Muscle layer of colon (tissue), 2 donors: ENCODE measurements at regions not wholly inside any gene's neighbourhood (a gene's known extent, or its start where the extent isn't known, plus 50 kb on each side); places are given as distances from the start of the nearest gene placed in this dataset.

Source experiments
- H3K27ac ChIP-seq: one replicate; pipeline ENCODE4 v1.7.0; 2013; ENCODE audit warnings: low read depth, mild to moderate bottlenecking, low read length, moderate library complexity
- H3K27me3 ChIP-seq, 2 donors: one replicate each; pipeline ENCODE4 v1.7.0; 2013; ENCODE audit warnings: low read length in 2 of 2, mild to moderate bottlenecking in 2 of 2; ENCODE audit not compliant: insufficient read depth in 2 of 2, control insufficient read depth in 1 of 2
- H3K36me3 ChIP-seq: one replicate; pipeline ENCODE4 v1.7.0; 2013; ENCODE audit warnings: mild to moderate bottlenecking, low read length; ENCODE audit not compliant: insufficient read depth
- H3K4me1 ChIP-seq: one replicate; pipeline ENCODE4 v1.7.0; 2013; ENCODE audit warnings: mild to moderate bottlenecking, low read length; ENCODE audit not compliant: insufficient read depth
- H3K4me3 ChIP-seq, 2 donors: one replicate each; pipeline ENCODE4 v1.7.0; 2013; ENCODE audit warnings: low read length in 2 of 2, low read depth in 1 of 2, mild to moderate bottlenecking in 1 of 2, moderate library complexity in 1 of 2
- H3K9ac ChIP-seq: one replicate; pipeline ENCODE4 v1.7.0; 2013; ENCODE audit warnings: low read length
- H3K9me3 ChIP-seq: one replicate; pipeline ENCODE4 v1.7.0; 2013; ENCODE audit warnings: mild to moderate bottlenecking, low read length
- donor health status: abdominal sarcoma.
- donor health status: Adenocarcinoma of cecum.

GRCh38 chr11:131122448-131122847 is 206.2 kb upstream of the SNX19 start:
- H3K9ac ChIP-seq: no peak overlapping the region
- no peaks in the 10 kb centered on the region for H3K36me3 ChIP-seq
- no peak overlapping the region for H3K4me3 ChIP-seq
- H3K4me1 ChIP-seq: no peaks in the 10 kb centered on the region
- H3K27ac ChIP-seq: no peak overlapping the region
- no peaks in the 10 kb centered on the region for H3K27me3 ChIP-seq
- H3K9me3 ChIP-seq: no peaks in the 10 kb centered on the region

- Histone ChIP-seq H3K4me3 (no peak overlapping the region), H3K36me3 (no peaks in the 10 kb centered on the region), H3K9ac (no peak overlapping the region), H3K9me3 (no peaks in the 10 kb centered on the region), H3K27me3 (no peaks in the 10 kb centered on the region), H3K27ac (no peak overlapping the region), H3K4me1 (no peaks in the 10 kb centered on the region)
Measured at GRCh38 chr11:131129474-131129873, 213.2 kb upstream of the SNX19 start.

DNA sequence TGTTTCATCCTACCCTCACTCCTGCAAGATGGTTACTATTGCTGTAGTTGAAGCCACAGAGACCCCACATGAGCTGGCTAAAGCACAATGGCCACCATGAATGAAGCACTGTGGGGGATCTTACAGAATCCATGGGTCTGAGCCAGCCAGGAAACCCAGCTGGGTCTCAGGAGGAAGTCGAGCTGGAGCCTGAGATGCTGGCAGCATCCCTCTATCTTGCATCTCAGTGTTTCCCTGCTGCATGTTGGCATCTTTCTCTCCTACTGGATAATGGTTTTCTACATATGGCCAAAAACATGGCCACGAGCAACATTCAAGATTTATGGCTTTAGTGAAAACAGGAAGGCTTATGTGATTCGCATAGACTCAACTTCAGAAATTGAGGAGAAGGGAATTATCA is 219.3 kb upstream of the SNX19 start:
- Histone ChIP-seq H3K9me3 (no peaks in the 10 kb centered on the region), H3K4me1 (peaks cover 7% of the 10 kb centered on the region), H3K27me3 (no peaks in the 10 kb centered on the region), H3K27ac (no peak overlapping the region), H3K9ac (no peak overlapping the region), H3K4me3 (no peak overlapping the region), H3K36me3 (no peaks in the 10 kb centered on the region)

DNA sequence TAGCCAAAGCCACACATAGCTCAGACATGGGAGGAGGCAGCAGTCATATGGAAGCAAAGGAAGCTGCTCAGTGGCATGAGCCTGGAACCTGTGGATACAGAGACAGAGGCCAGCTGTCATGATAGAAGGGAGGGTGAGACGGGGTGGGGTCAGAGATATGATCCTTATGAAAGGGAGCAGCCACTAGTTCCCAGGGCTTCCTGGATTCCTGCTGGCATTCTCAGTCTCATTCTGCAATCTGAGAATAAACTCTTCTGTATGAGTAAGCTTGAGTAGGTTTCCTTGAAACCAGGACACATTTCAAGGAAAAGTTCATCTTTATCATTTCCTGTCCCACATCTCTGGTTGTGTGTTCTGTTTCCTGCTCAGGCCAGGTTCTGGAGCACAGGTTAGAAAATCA is 220.2 kb upstream of the SNX19 start:
- Histone ChIP-seq H3K9me3 (no peaks in the 10 kb centered on the region), H3K4me3 (no peak overlapping the region)

DNA sequence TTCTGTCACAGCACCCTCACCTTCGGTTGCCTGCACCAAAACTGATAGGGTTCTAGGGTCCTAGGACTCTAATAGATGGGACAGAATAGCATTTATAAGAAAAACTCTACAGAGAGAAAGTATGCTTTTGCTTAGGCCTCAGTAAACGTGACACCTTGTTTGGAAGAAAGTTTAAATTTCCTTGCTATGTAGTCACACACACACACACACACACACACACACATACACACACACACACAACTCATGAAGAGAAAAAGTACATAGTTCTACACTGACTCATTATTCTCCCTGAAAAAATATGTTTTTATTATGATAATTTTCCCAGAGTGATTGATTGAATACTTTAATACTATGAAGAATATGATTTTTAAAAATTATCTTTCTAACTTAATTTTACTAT is 220.8 kb upstream of the SNX19 start:
- Histone ChIP-seq H3K27me3 (no peaks in the 10 kb centered on the region), H3K27ac (no peak overlapping the region), H3K4me3 (no peak overlapping the region), H3K9ac (no peak overlapping the region), H3K36me3 (no peaks in the 10 kb centered on the region), H3K4me1 (peaks cover 7% of the 10 kb centered on the region), H3K9me3 (no peaks in the 10 kb centered on the region)

More for the DNA sequence above, 220.2 kb upstream of the SNX19 start:
- H3K27me3 ChIP-seq: no peaks in the 10 kb centered on the region
- H3K4me1 ChIP-seq: peaks cover 7% of the 10 kb centered on the region
- H3K36me3 ChIP-seq: no peaks in the 10 kb centered on the region
- H3K9ac ChIP-seq: no peak overlapping the region
- H3K27ac ChIP-seq: no peak overlapping the region

GRCh38 chr11:131138731-131139130 is 222.5 kb upstream of the SNX19 start:
- no peak overlapping the region for H3K9ac ChIP-seq
- H3K4me1 ChIP-seq: peaks cover 7% of the 10 kb centered on the region
- H3K36me3 ChIP-seq: no peaks in the 10 kb centered on the region
- H3K27ac ChIP-seq: no peak overlapping the region
- H3K27me3 ChIP-seq: no peaks in the 10 kb centered on the region
- no peaks in the 10 kb centered on the region for H3K9me3 ChIP-seq
- no peak overlapping the region for H3K4me3 ChIP-seq

GRCh38 chr11:131145791-131146190 is 224.6 kb upstream of the NTM start:
- Histone ChIP-seq H3K4me3 (no peak overlapping the region), H3K4me1 (no peaks in the 10 kb centered on the region), H3K36me3 (no peaks in the 10 kb centered on the region), H3K9me3 (no peaks in the 10 kb centered on the region), H3K27me3 (no peaks in the 10 kb centered on the region), H3K27ac (no peak overlapping the region), H3K9ac (no peak overlapping the region)

- H3K9ac ChIP-seq: no peak overlapping the region
- no peaks in the 10 kb centered on the region for H3K27me3 ChIP-seq
- no peaks in the 10 kb centered on the region for H3K36me3 ChIP-seq
- H3K4me1 ChIP-seq: no peaks in the 10 kb centered on the region
- no peaks in the 10 kb centered on the region for H3K9me3 ChIP-seq
- H3K4me3 ChIP-seq: no peak overlapping the region
- H3K27ac ChIP-seq: no peak overlapping the region
Measured at GRCh38 chr11:131146827-131147490, 223.5 kb upstream of the NTM start.

DNA sequence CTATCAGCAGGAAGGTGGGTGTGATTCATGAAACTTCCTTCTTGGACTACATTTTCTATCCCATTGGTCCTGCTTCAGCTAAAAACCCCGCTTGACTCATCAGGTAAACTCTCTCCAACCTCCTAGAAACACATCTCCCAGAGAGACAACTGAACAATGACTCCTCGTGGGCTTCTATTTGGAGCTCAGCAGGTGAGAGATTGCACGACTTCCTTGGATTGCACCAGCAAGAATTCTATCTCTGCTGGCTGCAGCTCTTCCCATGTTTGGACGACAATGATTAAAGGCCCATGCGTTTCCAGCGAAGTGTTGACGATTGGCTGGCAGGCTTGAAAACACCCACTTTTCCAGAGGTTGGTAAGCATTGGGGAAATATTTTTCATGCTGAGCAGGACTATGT is 216.1 kb upstream of the NTM start:
- Histone ChIP-seq H3K4me1 (no peaks in the 10 kb centered on the region), H3K9ac (no peak overlapping the region), H3K36me3 (no peaks in the 10 kb centered on the region), H3K27me3 (no peaks in the 10 kb centered on the region), H3K4me3 (no peak overlapping the region), H3K9me3 (no peaks in the 10 kb centered on the region), H3K27ac (no peak overlapping the region)

- no peak overlapping the region for H3K4me3 ChIP-seq
- H3K4me1 ChIP-seq: no peaks in the 10 kb centered on the region
- no peaks in the 10 kb centered on the region for H3K27me3 ChIP-seq
- H3K9ac ChIP-seq: no peak overlapping the region
- H3K36me3 ChIP-seq: no peaks in the 10 kb centered on the region
- H3K27ac ChIP-seq: no peak overlapping the region
- no peaks in the 10 kb centered on the region for H3K9me3 ChIP-seq
Measured at GRCh38 chr11:131157678-131158077, 212.7 kb upstream of the NTM start.

DNA sequence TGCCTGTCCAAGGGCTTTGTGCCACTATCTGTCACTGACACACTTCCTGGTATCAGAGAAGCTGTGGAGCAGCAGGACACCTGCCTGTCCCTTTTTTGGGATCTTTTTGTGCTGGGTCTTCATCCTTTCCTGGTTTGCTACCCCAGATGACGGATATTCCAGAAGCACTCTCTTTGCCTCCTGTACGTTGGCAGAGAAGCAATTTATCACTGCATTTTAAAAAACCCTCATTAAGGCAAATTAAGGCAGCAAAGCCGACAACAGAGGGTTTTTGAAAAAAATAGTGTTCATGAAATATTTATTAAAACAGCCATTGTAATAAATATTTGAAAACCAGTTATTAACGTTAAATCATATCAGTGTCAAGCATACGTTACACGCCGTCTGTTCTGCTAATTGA is 209.6 kb upstream of the NTM start:
- Histone ChIP-seq H3K9me3 (no peaks in the 10 kb centered on the region), H3K36me3 (no peaks in the 10 kb centered on the region), H3K27me3 (no peaks in the 10 kb centered on the region), H3K4me1 (peaks cover 10% of the 10 kb centered on the region), H3K27ac (no peak overlapping the region), H3K9ac (no peak overlapping the region), H3K4me3 (no peak overlapping the region)

- Histone ChIP-seq H3K27ac (no peak overlapping the region), H3K4me1 (peaks cover 20% of the 10 kb centered on the region), H3K27me3 (no peaks in the 10 kb centered on the region), H3K9ac (no peak overlapping the region), H3K9me3 (no peaks in the 10 kb centered on the region), H3K4me3 (no peak overlapping the region), H3K36me3 (no peaks in the 10 kb centered on the region)
Measured at GRCh38 chr11:131163613-131164012, 206.8 kb upstream of the NTM start.
